ENCODE measurements at regions not wholly inside any gene's neighbourhood (a gene's known extent, or its start where the extent isn't known, plus 50 kb on each side); places are given as distances from the start of the nearest gene placed in this dataset.

DNA sequence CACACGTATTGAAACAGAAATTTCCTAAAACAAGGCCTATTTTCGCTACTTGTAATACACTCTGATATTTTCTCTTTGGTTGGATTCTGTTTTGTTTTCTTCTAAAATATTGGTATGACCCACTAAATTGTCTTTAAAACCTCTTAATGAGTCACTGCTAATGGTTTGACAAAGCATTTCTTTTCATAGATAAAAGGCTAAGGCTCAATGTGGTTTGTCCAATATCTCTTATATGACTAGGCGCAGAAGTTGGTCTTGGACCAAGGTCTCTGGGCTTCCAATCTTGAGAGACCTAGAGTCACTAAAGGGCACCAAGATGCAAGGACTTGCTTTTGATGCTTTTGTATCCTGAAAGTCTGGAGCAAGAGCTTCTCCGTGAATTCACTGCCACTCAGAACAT is 498.2 kb upstream of the TCF4 start:
- CTCF ChIA-PET (ENCODE audit: partially characterized antibody): no interaction called here
- no peak overlapping the region for H3K4me3 ChIP-seq (ENCODE audit: low read length in 2 of 2)
- H3K36me3 Mint-ChIP-seq: no peaks in the 10 kb centered on the region
- no peak overlapping the region for H3K4me3 Mint-ChIP-seq
- H3K4me1 Mint-ChIP-seq: no peaks in the 10 kb centered on the region
- intact Hi-C loops (cut with micrococcal nuclease): no loop called here
- H3K27ac ChIP-seq (ENCODE audit: low read depth, low read length): no peak overlapping the region
- no peaks in the 10 kb centered on the region for H3K4me1 ChIP-seq (ENCODE audit: insufficient read depth, low read length)
- POLR2A ChIA-PET (ENCODE audit: partially characterized antibody): no interaction called here
- no peak for DNase-seq
- H3K27ac Mint-ChIP-seq: no peak overlapping the region
- no peaks in the 10 kb centered on the region for H3K9me3 ChIP-seq (ENCODE audit: control insufficient read depth in 1 of 2, low read length in 2 of 2)
- no peaks in the 10 kb centered on the region for H3K36me3 ChIP-seq (ENCODE audit: insufficient read depth, low read length)
- no peaks in the 10 kb centered on the region for H3K27me3 ChIP-seq (ENCODE audit: insufficient read depth, low read length)
- peaks cover 2 to 10% (median 6%) of the 10 kb centered on the region in 8 donors for H3K9me3 Mint-ChIP-seq
- no peaks in the 10 kb centered on the region for H3K27me3 Mint-ChIP-seq

DNA sequence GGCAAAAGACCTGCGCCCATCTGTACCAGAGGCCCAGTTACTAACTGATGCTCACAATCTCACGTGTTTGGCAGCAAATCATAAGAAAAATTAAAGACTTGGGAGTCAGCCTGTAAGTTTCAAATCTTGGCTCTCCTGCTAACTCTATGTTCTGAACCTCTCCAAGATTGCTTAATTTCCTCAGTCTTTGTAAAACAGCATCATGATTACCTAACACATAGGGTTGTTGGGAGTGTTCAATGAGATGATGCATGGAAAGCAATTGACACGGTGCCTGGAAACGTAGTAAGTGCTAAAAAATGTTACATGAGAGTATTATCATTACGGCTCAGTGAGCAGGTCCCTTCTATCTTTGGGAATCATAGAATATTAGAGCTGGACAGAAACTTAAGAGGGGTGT is 497.6 kb upstream of the TCF4 start:
- peaks cover 4 to 12% (median 6%) of the 10 kb centered on the region in 8 donors for H3K9me3 Mint-ChIP-seq
- no peaks in the 10 kb centered on the region for H3K27me3 Mint-ChIP-seq
- Histone ChIP-seq H3K9me3 (ENCODE audit: control insufficient read depth in 1 of 2, low read length in 2 of 2) (no peaks in the 10 kb centered on the region), H3K27ac (ENCODE audit: low read depth, low read length) (no peak overlapping the region), H3K27me3 (ENCODE audit: insufficient read depth, low read length) (no peaks in the 10 kb centered on the region), H3K36me3 (ENCODE audit: insufficient read depth, low read length) (no peaks in the 10 kb centered on the region), H3K4me1 (ENCODE audit: insufficient read depth, low read length) (no peaks in the 10 kb centered on the region), H3K4me3 (ENCODE audit: low read length in 2 of 2) (no peak overlapping the region)
- intact Hi-C loops (cut with micrococcal nuclease): no loop called here
- H3K27ac Mint-ChIP-seq: no peak overlapping the region
- no peaks in the 10 kb centered on the region for H3K36me3 Mint-ChIP-seq
- POLR2A ChIA-PET (ENCODE audit: partially characterized antibody): no interaction called here
- CTCF ChIA-PET (ENCODE audit: partially characterized antibody): no interaction called here
- no peak for DNase-seq
- no peak overlapping the region for H3K4me3 Mint-ChIP-seq
- no peaks in the 10 kb centered on the region for H3K4me1 Mint-ChIP-seq

- H3K4me1 ChIP-seq (ENCODE audit: insufficient read depth, low read length): no peaks in the 10 kb centered on the region
- H3K4me3 Mint-ChIP-seq: no peak overlapping the region
- H3K27me3 Mint-ChIP-seq: no peaks in the 10 kb centered on the region
- no peak overlapping the region for H3K4me3 ChIP-seq (ENCODE audit: low read length in 2 of 2)
- CTCF ChIA-PET (ENCODE audit: partially characterized antibody): no interaction called here
- H3K27ac Mint-ChIP-seq: no peak overlapping the region
- DNase-seq: no peak
- H3K9me3 ChIP-seq (ENCODE audit: control insufficient read depth in 1 of 2, low read length in 2 of 2): no peaks in the 10 kb centered on the region
- POLR2A ChIA-PET (ENCODE audit: partially characterized antibody): interaction anchor here (0.6 kb wide), 1 partner anchor 228 kb away, joined by 3 read pairs; no protein-coding TSS in a partner anchor
- no peaks in the 10 kb centered on the region for H3K36me3 ChIP-seq (ENCODE audit: insufficient read depth, low read length)
- no peaks in the 10 kb centered on the region for H3K36me3 Mint-ChIP-seq
- no peaks in the 10 kb centered on the region for H3K27me3 ChIP-seq (ENCODE audit: insufficient read depth, low read length)
- H3K4me1 Mint-ChIP-seq: no peaks in the 10 kb centered on the region
- H3K9me3 Mint-ChIP-seq: peaks cover 2 to 13% (median 7%) of the 10 kb centered on the region in 8 donors
- intact Hi-C loops (cut with micrococcal nuclease): no loop called here
- H3K27ac ChIP-seq (ENCODE audit: low read depth, low read length): no peak overlapping the region
These were observed 495.7 kb upstream of the TCF4 start for GRCh38 chr18:56083523-56084287.

DNA sequence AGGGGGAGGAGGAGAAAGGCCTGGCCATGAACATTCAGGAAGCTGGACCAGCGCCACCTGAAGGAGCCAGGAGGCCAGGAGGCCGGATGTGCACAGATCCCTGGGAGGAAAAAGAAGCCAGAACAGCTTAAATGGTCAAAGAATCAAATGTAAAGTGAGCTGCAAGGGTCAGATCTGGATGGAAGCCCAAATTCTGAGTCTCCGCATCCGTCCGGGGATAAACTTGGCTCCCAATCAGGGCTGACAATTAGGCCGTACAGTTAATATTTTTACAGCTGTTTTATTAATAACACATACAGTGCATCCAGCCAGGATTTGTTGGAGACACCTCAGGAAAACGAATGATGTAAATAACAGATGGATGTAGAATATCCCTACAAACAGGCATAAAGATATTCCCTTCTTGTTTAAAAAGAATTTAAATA is 495.1 kb upstream of the TCF4 start:
- no peaks in the 10 kb centered on the region for H3K4me1 Mint-ChIP-seq
- POLR2A ChIA-PET (ENCODE audit: partially characterized antibody): no interaction called here
- H3K9me3 Mint-ChIP-seq: peaks cover 2 to 13% (median 7%) of the 10 kb centered on the region in 8 donors
- H3K36me3 Mint-ChIP-seq: no peaks in the 10 kb centered on the region
- no peak overlapping the region for H3K27ac Mint-ChIP-seq
- Histone ChIP-seq H3K27ac (ENCODE audit: low read depth, low read length) (no peak overlapping the region), H3K4me1 (ENCODE audit: insufficient read depth, low read length) (no peaks in the 10 kb centered on the region), H3K27me3 (ENCODE audit: insufficient read depth, low read length) (no peaks in the 10 kb centered on the region), H3K36me3 (ENCODE audit: insufficient read depth, low read length) (no peaks in the 10 kb centered on the region), H3K9me3 (ENCODE audit: control insufficient read depth in 1 of 2, low read length in 2 of 2) (no peaks in the 10 kb centered on the region), H3K4me3 (ENCODE audit: low read length in 2 of 2) (no peak overlapping the region)
- CTCF ChIA-PET (ENCODE audit: partially characterized antibody): no interaction called here
- intact Hi-C loops (cut with micrococcal nuclease): no loop called here
- no peaks in the 10 kb centered on the region for H3K27me3 Mint-ChIP-seq
- DNase-seq: no peak
- no peak overlapping the region for H3K4me3 Mint-ChIP-seq

- Mint-ChIP-seq H3K36me3 (no peaks in the 10 kb centered on the region), H3K27me3 (no peaks in the 10 kb centered on the region), H3K9me3 (peaks cover 0 to 8% (median under 1%) of the 10 kb centered on the region in 8 donors), H3K27ac (no peak overlapping the region), H3K4me3 (no peak overlapping the region), H3K4me1 (no peaks in the 10 kb centered on the region)
- Histone ChIP-seq H3K27ac (ENCODE audit: low read depth, low read length) (no peak overlapping the region), H3K27me3 (ENCODE audit: insufficient read depth, low read length) (no peaks in the 10 kb centered on the region), H3K9me3 (ENCODE audit: control insufficient read depth in 1 of 2, low read length in 2 of 2) (no peaks in the 10 kb centered on the region), H3K4me3 (ENCODE audit: low read length in 2 of 2) (no peak overlapping the region), H3K4me1 (ENCODE audit: insufficient read depth, low read length) (no peaks in the 10 kb centered on the region), H3K36me3 (ENCODE audit: insufficient read depth, low read length) (no peaks in the 10 kb centered on the region)
- CTCF ChIA-PET (ENCODE audit: partially characterized antibody): no interaction called here
- intact Hi-C loops (cut with micrococcal nuclease): no loop called here
- POLR2A ChIA-PET (ENCODE audit: partially characterized antibody): no interaction called here
- DNase-seq: no peak
These were observed 488.7 kb upstream of the TCF4 start for GRCh38 chr18:56076723-56077122.

DNA sequence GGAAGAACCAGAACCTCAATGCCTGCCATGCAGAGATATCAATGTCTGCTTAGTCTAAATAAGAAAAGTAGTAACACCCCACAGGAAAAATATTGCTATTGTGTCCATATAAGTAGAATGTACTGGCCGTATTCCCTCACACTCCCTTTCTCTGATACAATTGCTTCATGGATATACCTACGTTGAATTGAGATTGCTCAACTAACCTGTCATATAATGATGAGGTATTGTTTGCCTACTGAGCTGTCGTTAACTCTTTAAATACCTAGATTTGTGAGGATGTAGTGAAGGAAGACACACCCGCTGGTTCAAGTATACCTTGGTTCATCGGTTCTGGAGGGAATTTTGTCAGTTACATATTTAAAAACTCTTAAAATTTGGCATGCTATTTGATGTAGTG is 480.7 kb upstream of the TCF4 start:
- DNase-seq: no peak
- CTCF ChIA-PET (ENCODE audit: partially characterized antibody): no interaction called here
- H3K27ac Mint-ChIP-seq: no peak overlapping the region
- no peaks in the 10 kb centered on the region for H3K4me1 ChIP-seq (ENCODE audit: insufficient read depth, low read length)
- no peaks in the 10 kb centered on the region for H3K27me3 ChIP-seq (ENCODE audit: insufficient read depth, low read length)
- POLR2A ChIA-PET (ENCODE audit: partially characterized antibody): no interaction called here
- H3K4me1 Mint-ChIP-seq: no peaks in the 10 kb centered on the region
- no peaks in the 10 kb centered on the region for H3K27me3 Mint-ChIP-seq
- no peaks in the 10 kb centered on the region for H3K36me3 ChIP-seq (ENCODE audit: insufficient read depth, low read length)
- H3K9me3 ChIP-seq (ENCODE audit: control insufficient read depth in 1 of 2, low read length in 2 of 2): no peaks in the 10 kb centered on the region
- H3K4me3 Mint-ChIP-seq: no peak overlapping the region
- no peak overlapping the region for H3K4me3 ChIP-seq (ENCODE audit: low read length in 2 of 2)
- peaks cover 0 to 9% (median 2%) of the 10 kb centered on the region in 8 donors for H3K9me3 Mint-ChIP-seq
- intact Hi-C loops (cut with micrococcal nuclease): no loop called here
- H3K36me3 Mint-ChIP-seq: no peaks in the 10 kb centered on the region
- no peak overlapping the region for H3K27ac ChIP-seq (ENCODE audit: low read depth, low read length)

DNA sequence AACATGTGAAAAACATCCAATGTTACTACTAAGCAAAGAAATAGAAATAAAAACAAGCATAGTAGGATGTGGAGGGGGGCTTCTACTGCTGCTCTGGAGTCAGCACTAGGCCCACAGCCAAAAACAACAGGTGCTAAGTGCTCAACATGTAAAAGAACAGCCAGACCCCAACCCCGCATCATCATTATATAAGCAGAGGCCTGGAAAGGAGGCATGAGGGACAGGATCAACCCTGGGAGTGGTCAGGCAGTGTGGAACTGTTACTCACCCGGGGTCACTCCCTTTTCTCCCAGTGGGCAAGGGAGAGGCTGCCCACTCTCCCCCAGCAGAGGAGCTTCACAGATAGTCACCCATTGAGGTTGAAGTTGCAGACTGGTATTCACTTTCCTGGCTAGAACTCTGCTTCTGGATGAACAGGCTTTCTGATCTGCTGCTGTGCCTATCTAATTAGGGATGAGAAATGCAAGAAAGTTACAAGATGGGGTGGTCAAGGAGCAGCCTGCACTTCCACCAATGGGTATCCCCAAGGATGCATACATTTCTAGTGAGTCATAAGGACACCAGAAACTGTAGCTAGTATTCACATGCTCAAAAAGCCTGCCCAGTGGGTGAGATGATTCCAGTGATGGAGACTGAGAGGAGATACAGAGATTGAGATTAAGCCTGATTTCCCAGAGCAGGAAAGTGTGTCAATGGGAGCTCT is 480.1 kb upstream of the TCF4 start:
- Histone ChIP-seq H3K27me3 (ENCODE audit: insufficient read depth, low read length) (no peaks in the 10 kb centered on the region), H3K9me3 (ENCODE audit: control insufficient read depth in 1 of 2, low read length in 2 of 2) (no peaks in the 10 kb centered on the region), H3K4me1 (ENCODE audit: insufficient read depth, low read length) (no peaks in the 10 kb centered on the region), H3K4me3 (ENCODE audit: low read length in 2 of 2) (no peak overlapping the region), H3K27ac (ENCODE audit: low read depth, low read length) (no peak overlapping the region), H3K36me3 (ENCODE audit: insufficient read depth, low read length) (no peaks in the 10 kb centered on the region)
- Mint-ChIP-seq H3K9me3 (peaks cover 0 to 9% (median 3%) of the 10 kb centered on the region in 8 donors), H3K4me1 (no peaks in the 10 kb centered on the region), H3K36me3 (no peaks in the 10 kb centered on the region), H3K4me3 (no peak overlapping the region), H3K27me3 (no peaks in the 10 kb centered on the region), H3K27ac (no peak overlapping the region)
- intact Hi-C loops (cut with micrococcal nuclease): no loop called here
- POLR2A ChIA-PET (ENCODE audit: partially characterized antibody): no interaction called here
- CTCF ChIA-PET (ENCODE audit: partially characterized antibody): no interaction called here
- no peak for DNase-seq
